DOHH2 (cell line): ENCODE measurements at regions not wholly inside any gene's neighbourhood (a gene's known extent, or its start where the extent isn't known, plus 50 kb on each side); places are given as distances from the start of the nearest gene placed in this dataset.

Experiments used
- EZH2phosphoT487 ChIP-seq: fragments of 200-600 bp; sonication (generic); IDR thresholded peaks from 2 replicates; pipeline ENCODE4 v1.6.1; 2017; ENCODE audit warnings: borderline replicate concordance, mild to moderate bottlenecking, antibody characterized with exemption, low read length, moderate library complexity, mixed read lengths
- TF ChIP-seq, protein P1 (sequence below): fragments of 200-600 bp; sonication (generic); IDR thresholded peaks from one replicate; pipeline ENCODE4 v1.5.1; 2014; ENCODE audit warnings: antibody characterized with exemption, mild to moderate bottlenecking, low read depth, low read length; ENCODE audit not compliant: poor library complexity, severe bottlenecking

GRCh38 chr21:22083899-22084298, 1085.7 kb downstream of the NCAM2 start:
- TF ChIP-seq, protein P1, sequence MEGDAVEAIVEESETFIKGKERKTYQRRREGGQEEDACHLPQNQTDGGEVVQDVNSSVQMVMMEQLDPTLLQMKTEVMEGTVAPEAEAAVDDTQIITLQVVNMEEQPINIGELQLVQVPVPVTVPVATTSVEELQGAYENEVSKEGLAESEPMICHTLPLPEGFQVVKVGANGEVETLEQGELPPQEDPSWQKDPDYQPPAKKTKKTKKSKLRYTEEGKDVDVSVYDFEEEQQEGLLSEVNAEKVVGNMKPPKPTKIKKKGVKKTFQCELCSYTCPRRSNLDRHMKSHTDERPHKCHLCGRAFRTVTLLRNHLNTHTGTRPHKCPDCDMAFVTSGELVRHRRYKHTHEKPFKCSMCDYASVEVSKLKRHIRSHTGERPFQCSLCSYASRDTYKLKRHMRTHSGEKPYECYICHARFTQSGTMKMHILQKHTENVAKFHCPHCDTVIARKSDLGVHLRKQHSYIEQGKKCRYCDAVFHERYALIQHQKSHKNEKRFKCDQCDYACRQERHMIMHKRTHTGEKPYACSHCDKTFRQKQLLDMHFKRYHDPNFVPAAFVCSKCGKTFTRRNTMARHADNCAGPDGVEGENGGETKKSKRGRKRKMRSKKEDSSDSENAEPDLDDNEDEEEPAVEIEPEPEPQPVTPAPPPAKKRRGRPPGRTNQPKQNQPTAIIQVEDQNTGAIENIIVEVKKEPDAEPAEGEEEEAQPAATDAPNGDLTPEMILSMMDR = no peak
- no peak for TF ChIP-seq EZH2phosphoT487
